OCI-LY7 (cell line): ENCODE measurements at regions not wholly inside any gene's neighbourhood (a gene's known extent, or its start where the extent isn't known, plus 50 kb on each side); places are given as distances from the start of the nearest gene placed in this dataset.
"Not testable (repeated sequence)": the region's sequence is repeated elsewhere in the genome, so short reads cannot be mapped to it uniquely, and the experiment has no call there.

Experiments
- BruUV-seq: library from RNA; stranded (reverse); fragments of 400-500 nt; replicated peaks from 2 replicates; lab custom pipeline; 2021; lab: Mats Ljungman, UMichigan
- CTCF ChIA-PET: fragments of 300-600 bp; sonication (Branson Sonifier 250); formaldehyde crosslinking; loops from one replicate; lab custom pipeline; 2022; ENCODE audit warnings: antibody characterized with exemption; ENCODE audit not compliant: unreplicated experiment; lab: Charles Lee
- POLR2A ChIA-PET: fragments of 300-600 bp; sonication (Branson Sonifier 250); formaldehyde crosslinking; loops from one replicate; lab custom pipeline; 2022; ENCODE audit warnings: antibody characterized with exemption; lab: Charles Lee
- DNase-seq: peaks from one replicate; pipeline ENCODE4 v3.0.0-alpha.2; 2015; ENCODE audit warnings: low spot score
- H2AFZ ChIP-seq: fragments of 200-600 bp; sonication (generic), shearing (Covaris generic); 2 replicates; pipeline ENCODE4 v1.6.1; 2014; ENCODE audit warnings: mild to moderate bottlenecking, antibody characterized with exemption, low read length, moderate library complexity
- H3K27ac ChIP-seq: fragments of 200-600 bp; sonication (generic); 2 replicates; pipeline ENCODE4 v1.5.1; 2014; ENCODE audit warnings: mixed run types, low read depth, mild to moderate bottlenecking, moderate library complexity, low read length, inconsistent platforms; ENCODE audit not compliant: poor library complexity, severe bottlenecking
- H3K36me3 ChIP-seq: fragments of 200-600 bp; sonication (generic); 2 replicates; pipeline ENCODE4 v1.6.1; 2014; ENCODE audit warnings: mild to moderate bottlenecking, antibody characterized with exemption, low read length, moderate library complexity, mixed read lengths; ENCODE audit not compliant: insufficient read depth
- H3K4me1 ChIP-seq: fragments of 200-600 bp; sonication (generic); 2 replicates; pipeline ENCODE4 v1.5.1; 2014; ENCODE audit warnings: mild to moderate bottlenecking, low read length; ENCODE audit not compliant: insufficient read depth, poor library complexity, severe bottlenecking
- H3K4me2 ChIP-seq: fragments of 200-600 bp; sonication (generic); 2 replicates; pipeline ENCODE4 v1.6.1; 2014; ENCODE audit warnings: mild to moderate bottlenecking, low read length
- H3K4me3 ChIP-seq: fragments of 200-600 bp; sonication (generic); 2 replicates; pipeline ENCODE4 v1.5.1; 2014; ENCODE audit warnings: mild to moderate bottlenecking, low read depth, low read length; ENCODE audit not compliant: poor library complexity, severe bottlenecking
- H3K79me2 ChIP-seq: fragments of 200-600 bp; sonication (generic); 2 replicates; pipeline ENCODE4 v1.6.1; 2016; ENCODE audit warnings: low read depth, mild to moderate bottlenecking, low read length, moderate library complexity, mixed read lengths; ENCODE audit not compliant: insufficient read depth
- H3K9me2 ChIP-seq: fragments of 200-600 bp; sonication (generic); 2 replicates; pipeline ENCODE4 v1.6.1; 2016; ENCODE audit warnings: mild to moderate bottlenecking, low read length, mixed read lengths; ENCODE audit not compliant: insufficient read depth
- H3K9me3 ChIP-seq: fragments of 200-600 bp; sonication (generic); 2 replicates; pipeline ENCODE4 v1.6.1; 2014; ENCODE audit warnings: mild to moderate bottlenecking, mixed run types, low read length, mixed read lengths
- H4K20me1 ChIP-seq: fragments of 200-600 bp; sonication (generic); 2 replicates; pipeline ENCODE4 v1.6.1; 2014; ENCODE audit warnings: mild to moderate bottlenecking, antibody characterized with exemption, low read length, moderate library complexity, mixed read lengths; ENCODE audit not compliant: insufficient read depth
- CTCF ChIP-seq: fragments of 200-600 bp; sonication (generic); conservative IDR thresholded peaks from 2 replicates; pipeline ENCODE4 v1.5.1; 2014; ENCODE audit warnings: mild to moderate bottlenecking, antibody characterized with exemption, low read length, moderate library complexity, mixed read lengths
- EZH2phosphoT487 ChIP-seq: fragments of 200-600 bp; sonication (generic); IDR thresholded peaks from 2 replicates; pipeline ENCODE4 v1.6.1; 2018; ENCODE audit warnings: low read depth, borderline replicate concordance, mild to moderate bottlenecking, mixed run types, antibody characterized with exemption, low read length, moderate library complexity, mixed read lengths
- intact Hi-C: fragments of 100-400 bp; cut with micrococcal nuclease; formaldehyde crosslinking; loops from one replicate; pipeline ENCODE4 v1.10.0; 2022; ENCODE audit not compliant: unreplicated experiment

- DNase-seq = no peak
- Histone ChIP-seq H3K4me1 (no peaks in the 10 kb centered on the region), H3K4me3 (no peak overlapping the region)
Observed at GRCh38 chr3:198109883-198110282, 149.9 kb downstream of the LMLN start.

GRCh38 chr3:198112031-198112430 is 152.0 kb downstream of the LMLN start:
- H3K27ac ChIP-seq = no peak overlapping the region
- no peaks in the 10 kb centered on the region for H3K4me1 ChIP-seq
- no TSS peak for BruUV-seq
- TF ChIP-seq EZH2phosphoT487 (no peak), CTCF (no peak)
- DNase-seq = no peak
- H3K36me3 ChIP-seq = no peaks in the 10 kb centered on the region
- intact Hi-C loops = no loop called here
- ChIA-PET POLR2A (interaction anchor here (1.0 kb wide), 1 partner anchor 45 kb away, joined by 3 read pairs; no protein-coding TSS in a partner anchor), CTCF (no interaction called here)
- no peaks in the 10 kb centered on the region for H3K9me3 ChIP-seq
- no peak overlapping the region for H2AFZ ChIP-seq
- no peak overlapping the region for H3K4me3 ChIP-seq
- H4K20me1 ChIP-seq = no peaks in the 10 kb centered on the region
- H3K79me2 ChIP-seq = no peaks in the 10 kb centered on the region
- no peaks in the 10 kb centered on the region for H3K9me2 ChIP-seq
- no peak overlapping the region for H3K4me2 ChIP-seq

More at GRCh38 chr3:198109883-198110282, 149.9 kb downstream of the LMLN start:
- Histone ChIP-seq H4K20me1 (no peaks in the 10 kb centered on the region), H3K79me2 (no peaks in the 10 kb centered on the region), H3K9me3 (no peaks in the 10 kb centered on the region), H3K27ac (no peak overlapping the region), H3K36me3 (no peaks in the 10 kb centered on the region), H3K4me2 (no peak overlapping the region), H3K9me2 (no peaks in the 10 kb centered on the region), H2AFZ (no peak overlapping the region)
- CTCF ChIA-PET = no interaction called here
- POLR2A ChIA-PET = interaction anchor here (1.2 kb wide), 1 partner anchor 53 kb away, joined by 3 read pairs; no protein-coding TSS in a partner anchor
- intact Hi-C loops = no loop called here
- TF ChIP-seq EZH2phosphoT487 = no peak
- no peak for TF ChIP-seq CTCF
- BruUV-seq = no TSS peak

GRCh38 chr3:198113206-198114053 is 153.4 kb downstream of the LMLN start:
- H3K4me3 ChIP-seq = no peak overlapping the region
- H3K9me2 ChIP-seq = no peaks in the 10 kb centered on the region
- no peaks in the 10 kb centered on the region for H3K4me1 ChIP-seq
- H3K79me2 ChIP-seq = no peaks in the 10 kb centered on the region
- H3K36me3 ChIP-seq = no peaks in the 10 kb centered on the region
- no peaks in the 10 kb centered on the region for H3K9me3 ChIP-seq
- TF ChIP-seq CTCF (no peak), EZH2phosphoT487 (no peak)
- intact Hi-C loops = no loop called here
- H3K4me2 ChIP-seq = no peak overlapping the region
- no peaks in the 10 kb centered on the region for H4K20me1 ChIP-seq
- no TSS peak for BruUV-seq
- no peak for DNase-seq
- H2AFZ ChIP-seq = no peak overlapping the region
- ChIA-PET POLR2A (interaction anchor here (0.6 kb wide), 1 partner anchor 1794 kb away, joined by 4 read pairs; no protein-coding TSS in a partner anchor), CTCF (no interaction called here)
- no peak overlapping the region for H3K27ac ChIP-seq

- H2AFZ ChIP-seq, H3K9me2 ChIP-seq, H3K4me2 ChIP-seq, DNase-seq, H3K4me3 ChIP-seq, H3K4me1 ChIP-seq, H3K36me3 ChIP-seq, H3K9me3 ChIP-seq, CTCF ChIA-PET, POLR2A ChIA-PET, intact Hi-C loops, H3K27ac ChIP-seq, H3K79me2 ChIP-seq, BruUV-seq, H4K20me1 ChIP-seq: not testable (repeated sequence)
Observed at GRCh38 chr3:198114516-198114915, 154.5 kb downstream of the LMLN start.
